H1 (cell line): ENCODE measurements at regions not wholly inside any gene's neighbourhood (a gene's known extent, or its start where the extent isn't known, plus 50 kb on each side); places are given as distances from the start of the nearest gene placed in this dataset.

Source experiments
- CTCF ChIA-PET: fragments of 300-600 bp; sonication (Branson Sonifier 250); formaldehyde crosslinking; loops from one replicate; lab custom pipeline; 2021; ENCODE audit not compliant: partially characterized antibody; lab: Charles Lee
- POLR2A ChIA-PET: fragments of 300-600 bp; sonication (Branson Sonifier 250); formaldehyde crosslinking; loops from one replicate; lab custom pipeline; 2021; ENCODE audit warnings: inconsistent platforms; ENCODE audit not compliant: partially characterized antibody; lab: Charles Lee
- DNase-seq, 2 experiments: peaks; one replicate each; pipeline versions ENCODE4 v3.0.0 to v3.0.0-alpha.2; 2010 to 2022; ENCODE audit warnings: low spot score in 2 of 2, low read depth in 1 of 2, mixed read lengths in 1 of 2
- FAIRE-seq: peaks from 2 replicates; lab custom pipeline; 2011; peaks lifted over from hg19 to GRCh38; lab: Jason Lieb, UNC
- H2AFZ ChIP-seq: 2 replicates; pipeline ENCODE4 v1.8.1; 2012; ENCODE audit warnings: low read length, inconsistent platforms
- H2AK5ac ChIP-seq: 2 replicates; pipeline ENCODE4 v1.6.1; 2013; ENCODE audit warnings: low read depth, low read length
- H2BK120ac ChIP-seq: replicated peaks from 2 replicates; pipeline ENCODE3; 2013; ENCODE audit warnings: low read depth, low read length, inconsistent platforms
- H2BK12ac ChIP-seq: 2 replicates; pipeline ENCODE4 v1.6.1; 2013; ENCODE audit warnings: low read depth, low read length
- H2BK15ac ChIP-seq: 2 replicates; pipeline ENCODE4 v1.6.1; 2013; ENCODE audit warnings: low read length
- H2BK20ac ChIP-seq: 2 replicates; pipeline ENCODE4 v1.6.1; 2013; ENCODE audit warnings: low read length
- H2BK5ac ChIP-seq: 2 replicates; pipeline ENCODE4 v1.6.1; 2013; ENCODE audit warnings: low read depth, low read length
- H3K14ac ChIP-seq: 2 replicates; pipeline ENCODE4 v1.6.1; 2013; ENCODE audit warnings: inconsistent platforms; ENCODE audit not compliant: insufficient read length
- H3K18ac ChIP-seq: 2 replicates; pipeline ENCODE4 v1.6.1; 2013; ENCODE audit warnings: low read length; ENCODE audit errors: extremely low read depth
- H3K23ac ChIP-seq: 2 replicates; pipeline ENCODE4 v1.6.1; 2013; ENCODE audit warnings: inconsistent platforms; ENCODE audit not compliant: insufficient read length
- H3K23me2 ChIP-seq: 2 replicates; pipeline ENCODE4 v1.6.1; 2013; ENCODE audit warnings: low read depth, low read length
- H3K27ac ChIP-seq: 2 replicates; pipeline ENCODE4 v1.6.1; 2011; ENCODE audit warnings: low read depth, low read length, inconsistent platforms
- H3K27me3 ChIP-seq, 4 experiments: replicated peaks in 1 of 4; 1 replicate in 1 of 4; 2 replicates in 3 of 4; pipeline versions ENCODE4 v1.6.1 to v1.8.1; 2011 to 2013; ENCODE audit warnings: low read length in 3 of 4, mild to moderate bottlenecking in 3 of 4, inconsistent platforms in 2 of 4, mixed read lengths in 2 of 4, moderate library complexity in 1 of 4; ENCODE audit not compliant: control insufficient read depth in 3 of 4, insufficient read depth in 3 of 4; ENCODE audit errors: extremely low read depth in 1 of 4
- H3K36me3 ChIP-seq, 4 experiments: 2 replicates each; pipeline versions ENCODE4 v1.6.1 to v1.8.1; 2011 to 2013; ENCODE audit warnings: mild to moderate bottlenecking in 4 of 4, low read length in 3 of 4, moderate library complexity in 2 of 4, control low read depth in 1 of 4, inconsistent platforms in 1 of 4; ENCODE audit not compliant: insufficient read depth in 4 of 4, control insufficient read depth in 2 of 4
- H3K4ac ChIP-seq: replicated peaks from 2 replicates; pipeline ENCODE3; 2013; ENCODE audit warnings: low read length, low read depth, mixed read lengths, inconsistent platforms; ENCODE audit not compliant: insufficient read length
- H3K4me1 ChIP-seq, 4 experiments: replicated peaks in 1 of 4; 1 replicate in 1 of 4; 2 replicates in 3 of 4; pipeline versions ENCODE4 v1.6.1 to v1.8.1; 2011 to 2013; ENCODE audit warnings: low read length in 3 of 4, inconsistent platforms in 2 of 4, mixed read lengths in 1 of 4; ENCODE audit not compliant: insufficient read depth in 4 of 4, control insufficient read depth in 3 of 4
- H3K4me2 ChIP-seq, 2 experiments: 2 replicates each; pipeline versions ENCODE4 v1.6.1 to v1.8.1; 2011 to 2013; ENCODE audit warnings: low read depth in 2 of 2, low read length in 2 of 2, control low read depth in 1 of 2, inconsistent platforms in 1 of 2, mild to moderate bottlenecking in 1 of 2; ENCODE audit not compliant: insufficient read depth in 1 of 2
- H3K4me3 ChIP-seq, 4 experiments: fragments of 200-600, 300-600 bp in 1 of 4; sonication (generic), shearing (Covaris generic), sonication (Bioruptor Twin) in 1 of 4; 2 replicates each; pipeline versions ENCODE4 v1.5.1 to v1.8.1; 2011 to 2016; ENCODE audit warnings: low read length in 4 of 4, low read depth in 3 of 4, control low read depth in 2 of 4, inconsistent platforms in 2 of 4, mild to moderate bottlenecking in 2 of 4, mixed read lengths in 1 of 4, moderate library complexity in 1 of 4; ENCODE audit not compliant: insufficient read depth in 2 of 4; ENCODE audit errors: extremely low read depth in 1 of 4
- H3K56ac ChIP-seq: replicated peaks from 2 replicates; pipeline ENCODE3; 2013; ENCODE audit warnings: low read depth, mild to moderate bottlenecking, mixed read lengths, low read length, inconsistent platforms; ENCODE audit not compliant: insufficient read length
- H3K79me1 ChIP-seq: 2 replicates; pipeline ENCODE4 v1.6.1; 2013; ENCODE audit warnings: low read depth, low read length, control low read depth
- H3K79me2 ChIP-seq, 2 experiments: 2 replicates each; pipeline versions ENCODE4 v1.6.1 to v1.8.1; 2012 to 2013; ENCODE audit warnings: low read length in 2 of 2, mild to moderate bottlenecking in 2 of 2, inconsistent platforms in 1 of 2; ENCODE audit not compliant: insufficient read depth in 2 of 2, control insufficient read depth in 1 of 2
- H3K9ac ChIP-seq, 4 experiments: replicated peaks in 1 of 4; 1 replicate in 1 of 4; 2 replicates in 3 of 4; pipeline versions ENCODE4 v1.6.1 to v1.8.1; 2011 to 2013; ENCODE audit warnings: low read depth in 3 of 4, low read length in 3 of 4, control low read depth in 2 of 4, mild to moderate bottlenecking in 2 of 4, moderate library complexity in 2 of 4, inconsistent platforms in 1 of 4; ENCODE audit errors: extremely low read depth in 1 of 4
- H3K9me3 ChIP-seq, 2 experiments: 2 replicates each; pipeline versions ENCODE4 v1.6.1 to v1.8.1; 2012 to 2013; ENCODE audit warnings: mild to moderate bottlenecking in 2 of 2, moderate library complexity in 2 of 2, control low read depth in 1 of 2, inconsistent platforms in 1 of 2, low read depth in 1 of 2, low read length in 1 of 2, mixed read lengths in 1 of 2; ENCODE audit not compliant: insufficient read depth in 2 of 2
- H4K20me1 ChIP-seq, 2 experiments: replicated peaks in 1 of 2; 2 replicates each; pipeline versions ENCODE3 to v1.8.1; 2011 to 2013; ENCODE audit warnings: inconsistent platforms in 2 of 2, low read length in 2 of 2, mild to moderate bottlenecking in 1 of 2; ENCODE audit not compliant: insufficient read depth in 2 of 2, control insufficient read depth in 1 of 2
- H4K5ac ChIP-seq: 2 replicates; pipeline ENCODE4 v1.6.1; 2013; ENCODE audit warnings: low read length, low read depth, mixed read lengths, inconsistent platforms; ENCODE audit not compliant: insufficient read length
- H4K8ac ChIP-seq: 2 replicates; pipeline ENCODE4 v1.8.0; 2013; ENCODE audit warnings: mild to moderate bottlenecking, moderate library complexity, low read length, inconsistent platforms; ENCODE audit not compliant: insufficient read depth; ENCODE audit errors: extremely low read depth
- H4K91ac ChIP-seq: replicated peaks from 2 replicates; pipeline ENCODE3; 2013; ENCODE audit warnings: low read length, mixed read lengths, inconsistent platforms; ENCODE audit not compliant: insufficient read length
- MAFK ChIP-seq: IDR thresholded peaks from 2 replicates; pipeline ENCODE4 v1.6.1; 2012; ENCODE audit warnings: low read depth, mild to moderate bottlenecking, improper control_type of control experiment, low read length
- PHF8 ChIP-seq: fragments of 200-600 bp; sonication (generic); conservative IDR thresholded peaks from 2 replicates; pipeline ENCODE4 v1.7.1; 2012; ENCODE audit warnings: low read depth, mild to moderate bottlenecking, inconsistent platforms, low read length, moderate library complexity
- RFX5 ChIP-seq: IDR thresholded peaks from 2 replicates; pipeline ENCODE4 v1.6.1; 2011; ENCODE audit warnings: low read depth, low read length, improper control_type of control experiment, borderline replicate concordance
- ZNF274 ChIP-seq: IDR thresholded peaks from 2 replicates; pipeline ENCODE4 v1.7.0; 2012; ENCODE audit warnings: low read length, borderline replicate concordance; ENCODE audit errors: extremely low read depth
- WGBS, 2 experiments: shearing (Covaris generic) in 1 of 2; methylation state at CpG; one replicate each; pipeline versions ENCODE4 v1.1.6 to v1.1.7; 2013 to 2015; ENCODE audit warnings: low lambda C conversion rate in 2 of 2, mixed read lengths in 2 of 2, inconsistent platforms in 1 of 2, low coverage in 1 of 2, missing lambda C conversion rate in 1 of 2; ENCODE audit not compliant: insufficient replicate concordance in 2 of 2, insufficient coverage in 1 of 2, insufficient read length in 1 of 2; ENCODE audit errors: extremely low coverage in 1 of 2, missing lambda C conversion rate in 1 of 2; 5-methylcytosine and 5-hydroxymethylcytosine counted together

DNA sequence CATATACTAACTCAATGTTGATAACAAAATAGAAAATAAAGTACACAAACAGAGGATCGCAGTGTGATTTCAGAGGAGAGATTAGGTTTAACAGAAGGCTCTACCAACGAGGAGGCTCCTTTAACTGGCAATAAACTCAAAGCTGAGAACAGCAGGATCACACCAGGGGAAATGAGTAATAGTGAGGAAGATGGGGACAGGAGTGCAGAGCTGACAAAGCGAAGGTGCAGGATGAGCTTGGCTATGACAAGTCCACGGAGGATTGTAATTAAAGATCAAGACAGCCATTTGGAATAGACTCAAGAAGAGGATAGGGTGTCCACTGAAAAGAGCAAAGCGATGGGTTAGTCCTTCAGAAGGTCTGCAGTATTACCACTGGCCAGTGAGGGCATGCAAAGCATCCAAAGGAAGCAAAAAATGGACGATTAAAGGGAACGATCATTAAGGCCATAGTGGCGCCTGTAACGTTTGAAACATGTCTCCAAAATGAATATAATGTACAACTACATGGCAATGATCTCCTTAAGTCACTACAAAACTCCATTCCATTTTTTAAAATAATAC, 85.3 kb downstream of the GRIN2B start:
- no peak overlapping the region for H3K4ac ChIP-seq
- H3K79me1 ChIP-seq, result no peaks in the 10 kb centered on the region
- H3K9ac ChIP-seq, result no peak overlapping the region
- no peak overlapping the region for H2BK120ac ChIP-seq
- no peaks in the 10 kb centered on the region for H3K36me3 ChIP-seq
- H3K18ac ChIP-seq, result no peak overlapping the region
- no peak overlapping the region for H4K5ac ChIP-seq
- H2AFZ ChIP-seq, result no peak overlapping the region
- H3K4me2 ChIP-seq, result no peak overlapping the region
- FAIRE-seq (no peak), DNase-seq (no peak)
- H3K56ac ChIP-seq, result no peak overlapping the region
- no peak overlapping the region for H2BK20ac ChIP-seq
- no peak overlapping the region for H2AK5ac ChIP-seq
- H3K9me3 ChIP-seq, result no peaks in the 10 kb centered on the region
- H3K23ac ChIP-seq, result no peak overlapping the region
- H2BK5ac ChIP-seq, result no peak overlapping the region
- H2BK15ac ChIP-seq, result no peak overlapping the region
- peaks cover 0 to 1% of the 10 kb centered on the region in 2 experiments for H4K20me1 ChIP-seq
- no peaks in the 10 kb centered on the region for H3K4me1 ChIP-seq
- H3K79me2 ChIP-seq, result no peaks in the 10 kb centered on the region
- no peaks in the 10 kb centered on the region for H3K23me2 ChIP-seq
- no peak overlapping the region for H3K27ac ChIP-seq
- no peak overlapping the region for H3K4me3 ChIP-seq
- H3K27me3 ChIP-seq, result no peaks in the 10 kb centered on the region
- no peak overlapping the region for H4K91ac ChIP-seq
- H4K8ac ChIP-seq, result no peak overlapping the region
- WGBS, 2 experiments, result 84% methylated on average over 9 of the region's 9 CpGs; no CpG with 5 or more reads in 1 of the 2 experiments
- H2BK12ac ChIP-seq, result no peak overlapping the region
- CTCF ChIA-PET, result interaction anchor here (0.7 to 3.3 kb wide), 7 partner anchors 9 to 156 kb away, joined by 3 to 10 read pairs (median 3); no protein-coding TSS in a partner anchor
- POLR2A ChIA-PET, result interaction anchor here (1.1 kb wide), 1 partner anchor 84 kb away, joined by 3 read pairs; no protein-coding TSS in a partner anchor
- H3K14ac ChIP-seq, result no peak overlapping the region
- no peak for TF ChIP-seq PHF8
- TF ChIP-seq RFX5, result no peak
- TF ChIP-seq MAFK, result no peak
- no peak for TF ChIP-seq ZNF274
